Kidney capillary endothelial cell (primary cell): ENCODE measurements at regions not wholly inside any gene's neighbourhood (a gene's known extent, or its start where the extent isn't known, plus 50 kb on each side); places are given as distances from the start of the nearest gene placed in this dataset.
"Not testable (repeated sequence)": the region's sequence is repeated elsewhere in the genome, so short reads cannot be mapped to it uniquely, and the experiment has no call there.

Experiments
- DNase-seq: peaks from one replicate; pipeline ENCODE4 v3.0.0-alpha.2; 2018; ENCODE audit warnings: low spot score

DNA sequence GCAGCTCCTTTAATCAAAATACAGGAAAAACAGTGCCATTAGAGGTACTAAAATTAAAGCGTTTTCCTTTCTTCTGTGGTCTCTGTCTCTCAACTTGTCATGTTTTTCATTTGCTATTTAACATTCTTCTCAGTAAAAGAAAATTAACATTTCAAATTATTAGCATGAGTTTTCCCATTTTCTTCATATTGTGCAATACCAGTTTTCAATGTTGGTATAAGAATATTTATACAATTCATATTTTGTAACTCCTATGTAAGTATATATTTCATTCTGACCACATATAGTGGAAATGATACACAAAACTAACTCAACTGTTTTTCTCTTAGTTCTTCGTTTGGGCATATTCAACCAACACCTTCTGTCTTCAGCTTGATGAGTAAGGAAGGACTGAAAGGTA is 308.3 kb downstream of the HS3ST1 start:
- no peak for DNase-seq

- no peak for DNase-seq
Measured at GRCh38 chr4:11119474-11119873, 309.2 kb downstream of the HS3ST1 start.

GRCh38 chr4:11118513-11118912 is 310.2 kb downstream of the HS3ST1 start:
- no peak for DNase-seq

DNA sequence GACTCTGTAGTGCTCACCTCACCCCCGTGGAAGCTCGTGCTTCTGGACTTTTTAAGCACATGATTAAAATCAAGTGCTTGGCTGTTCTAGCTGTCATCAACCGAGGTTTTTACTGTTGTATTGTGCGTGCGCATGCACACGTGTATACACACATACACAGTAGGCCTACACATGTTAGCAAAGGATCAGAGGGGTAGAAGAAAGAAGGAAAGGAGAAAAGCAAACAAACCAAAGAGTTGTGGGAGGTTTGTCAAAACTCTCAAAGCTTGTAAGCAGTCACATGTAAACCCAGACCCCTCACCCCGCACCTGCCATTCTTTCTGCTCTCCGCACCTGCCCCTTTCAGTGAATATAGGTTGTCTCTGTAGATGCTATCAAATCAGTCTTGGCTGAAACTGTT is 311.8 kb downstream of the HS3ST1 start:
- no peak for DNase-seq

DNA sequence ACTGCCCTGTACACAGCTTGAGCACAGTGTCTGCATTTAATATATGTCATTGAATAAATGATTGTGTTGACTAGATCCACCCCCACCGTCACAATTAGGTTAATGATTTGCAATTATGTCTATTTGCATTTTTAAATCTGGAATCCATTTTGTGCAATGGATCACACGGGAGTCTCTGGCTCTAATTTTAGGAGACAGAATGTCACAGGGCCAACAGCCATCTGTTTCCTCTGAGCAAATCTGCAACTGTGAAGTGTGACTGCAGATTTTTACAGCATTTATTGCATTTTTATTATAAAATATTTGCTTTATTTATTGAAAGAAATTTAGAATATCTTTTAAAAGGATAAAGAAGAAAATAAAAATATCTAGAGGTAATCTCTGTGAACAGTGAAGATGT is 316.8 kb downstream of the HS3ST1 start:
- no peak for DNase-seq

DNA sequence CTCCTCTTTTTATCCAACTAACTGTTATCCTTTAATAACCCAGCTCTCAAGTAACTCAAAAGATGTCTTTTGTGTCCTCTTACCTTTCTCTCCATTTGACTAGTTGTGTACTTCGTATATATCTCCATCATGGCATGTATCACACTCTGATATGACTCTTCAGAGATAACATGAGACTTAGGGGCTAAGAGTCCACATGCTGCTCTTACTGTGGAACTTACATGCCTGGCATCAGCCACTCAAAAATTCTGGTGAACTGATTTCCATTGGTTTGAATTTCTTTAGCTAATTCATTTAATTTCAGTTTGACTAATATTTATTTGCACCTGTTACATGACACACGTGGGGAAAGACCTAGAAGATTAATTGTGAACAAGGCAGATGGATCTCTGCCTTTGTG is 317.3 kb downstream of the HS3ST1 start:
- DNase-seq, result no peak

GRCh38 chr4:11106759-11107158 is 321.9 kb downstream of the HS3ST1 start:
- no peak for DNase-seq

GRCh38 chr4:11106190-11106589 is 322.5 kb downstream of the HS3ST1 start:
- DNase-seq, result no peak

- DNase-seq, result no peak
Measured at GRCh38 chr4:11105715-11106114, 323.0 kb downstream of the HS3ST1 start.

- no peak for DNase-seq
Measured at GRCh38 chr4:11098461-11098860, 330.2 kb downstream of the HS3ST1 start.

DNA sequence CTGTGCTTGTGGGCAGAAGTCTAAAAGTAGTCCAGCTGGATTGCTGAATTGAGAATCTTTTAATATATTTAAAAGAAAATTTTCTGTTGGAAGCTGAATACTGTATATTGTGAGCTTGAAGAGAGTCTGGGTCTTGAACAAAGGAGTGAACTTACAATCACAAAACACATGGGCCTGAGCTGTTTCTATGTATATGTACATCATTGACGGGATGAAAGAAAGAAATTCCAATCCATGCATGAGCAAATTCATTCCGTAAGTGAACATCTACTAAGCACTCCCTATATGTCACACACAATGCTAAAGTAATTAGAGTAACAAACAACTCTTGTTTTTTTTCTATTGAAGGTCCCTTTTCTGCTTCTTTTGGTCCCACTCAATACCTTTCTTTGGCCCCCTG is 331.0 kb downstream of the HS3ST1 start:
- no peak for DNase-seq

- no peak for DNase-seq
Measured at GRCh38 chr4:11081006-11081405, 347.7 kb downstream of the HS3ST1 start.

DNA sequence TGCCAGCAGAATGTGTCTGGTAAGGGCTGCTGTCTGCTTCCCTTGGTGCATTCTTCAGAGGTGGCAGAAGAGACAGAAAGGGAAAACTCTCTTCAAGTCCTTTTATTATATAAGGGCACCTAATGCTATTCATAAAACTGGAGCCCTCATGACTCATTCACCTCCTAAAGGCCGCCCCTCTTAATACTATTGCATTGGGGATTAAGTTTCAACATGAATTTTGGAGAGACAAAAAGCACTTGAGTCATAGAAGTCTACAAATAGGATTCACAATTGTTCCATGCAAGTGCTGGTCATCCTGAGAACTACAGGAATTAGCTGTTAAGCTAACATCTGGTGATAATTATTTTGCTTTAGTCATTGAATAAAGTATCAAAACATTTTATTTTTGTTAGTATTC is 349.5 kb downstream of the HS3ST1 start:
- no peak for DNase-seq

DNA sequence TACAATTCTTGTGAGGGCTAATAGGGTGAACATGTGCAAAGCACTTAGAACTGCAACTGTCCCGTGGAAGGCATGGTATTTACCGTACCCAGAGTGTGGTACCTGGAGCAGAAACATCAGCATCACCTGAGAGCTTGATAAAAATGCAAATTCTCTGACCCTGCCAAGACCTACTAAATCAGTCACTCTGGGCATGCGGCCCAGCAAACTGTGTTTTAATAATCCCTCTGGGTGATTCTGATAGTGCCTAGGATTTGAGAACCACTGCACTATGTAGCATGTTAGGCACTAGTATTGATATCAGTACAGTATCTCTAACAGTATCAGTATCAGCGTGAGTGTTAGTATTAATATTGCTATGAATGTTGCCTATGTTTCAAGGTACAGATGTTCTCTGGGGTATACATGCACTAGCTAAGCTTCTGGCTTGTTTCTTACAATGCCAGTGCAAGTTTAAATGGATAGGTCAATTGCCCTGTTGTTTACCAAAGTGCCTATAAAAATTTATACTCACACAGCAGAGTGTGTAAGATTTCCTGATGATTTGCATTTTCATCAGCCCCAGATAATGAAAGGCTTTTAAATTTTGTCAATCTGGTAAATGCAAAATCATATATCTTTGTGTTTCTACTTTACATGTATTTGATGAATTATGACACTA is 354.0 kb downstream of the HS3ST1 start:
- no peak for DNase-seq

- DNase-seq, result no peak
Measured at GRCh38 chr4:11073621-11074051, 355.1 kb downstream of the HS3ST1 start.

DNA sequence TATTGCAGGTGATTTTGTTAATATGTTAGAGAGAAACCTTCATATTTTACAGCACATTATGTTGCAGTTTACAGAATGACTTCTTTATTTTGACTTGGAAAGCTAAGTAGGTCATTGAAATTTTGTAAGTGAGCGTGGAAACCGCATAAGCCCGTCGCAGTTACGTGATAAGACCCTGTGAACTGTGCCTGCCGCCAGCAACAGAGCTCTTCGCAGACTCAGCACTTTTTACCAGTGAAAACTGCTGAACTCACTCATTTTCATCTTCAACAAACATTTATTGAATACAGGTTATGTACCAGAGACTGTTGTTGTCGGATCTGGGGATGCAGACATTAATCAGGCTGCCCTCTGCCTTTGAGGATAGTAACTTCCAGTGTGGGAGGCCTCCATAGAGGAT is 355.7 kb downstream of the HS3ST1 start:
- DNase-seq, result no peak

DNA sequence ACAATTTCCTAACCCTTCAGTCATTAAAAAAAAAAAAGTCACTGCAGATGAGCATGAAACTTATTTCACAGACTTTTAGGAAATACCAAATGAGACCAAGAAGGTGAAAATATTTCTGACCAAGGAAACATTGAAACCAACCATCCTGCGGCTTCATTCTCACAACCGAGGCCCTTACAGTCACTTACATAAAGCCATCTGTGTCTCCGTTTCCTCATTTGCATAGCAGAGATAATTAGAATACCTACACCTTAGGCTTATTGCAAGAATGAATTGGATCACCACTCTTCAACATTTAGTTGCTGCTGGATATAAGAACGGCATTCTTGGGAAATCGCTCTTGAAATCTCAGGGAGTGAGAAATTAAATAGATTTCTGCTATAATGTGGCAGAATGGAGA is 356.2 kb downstream of the HS3ST1 start:
- DNase-seq, result no peak

DNA sequence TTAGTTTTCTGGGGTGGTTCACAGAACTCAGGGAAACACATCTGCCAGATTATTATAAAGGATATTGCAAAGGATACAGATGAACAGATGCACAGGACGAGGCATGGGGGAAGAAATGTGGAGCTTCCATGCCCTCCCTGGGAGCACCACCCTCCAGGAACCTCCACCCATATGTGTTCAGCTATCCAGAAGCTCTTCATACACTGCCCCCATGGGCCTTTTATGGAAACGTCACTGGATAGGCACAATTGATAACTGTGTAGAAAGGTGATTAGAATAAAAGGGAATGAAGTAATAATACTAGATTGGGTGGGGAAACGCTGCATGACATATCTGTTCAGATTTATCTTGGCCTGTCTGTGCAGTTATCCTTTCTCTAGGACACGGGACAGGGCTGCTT is 357.9 kb downstream of the HS3ST1 start:
- DNase-seq, result no peak

- no peak for DNase-seq
Measured at GRCh38 chr4:11069581-11070211, 359.0 kb downstream of the HS3ST1 start.

DNA sequence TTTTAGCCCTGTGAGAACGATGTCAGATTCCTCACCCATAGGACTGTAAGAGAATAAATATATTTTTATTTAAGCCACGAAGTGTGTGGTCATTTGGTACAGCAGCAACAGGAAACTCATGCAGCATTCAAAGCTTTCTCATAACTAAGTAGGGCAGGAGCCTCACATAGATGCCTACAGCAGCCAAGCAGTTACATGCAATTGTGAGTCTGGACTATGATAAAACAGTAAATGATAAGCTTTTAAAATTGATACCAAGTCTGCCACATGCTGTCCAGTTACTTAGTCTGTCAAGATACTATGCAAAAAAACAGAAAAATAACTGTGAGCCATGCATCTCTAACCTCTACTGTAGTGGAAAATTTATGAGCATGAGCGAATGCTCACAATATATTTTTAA is 359.6 kb downstream of the HS3ST1 start:
- DNase-seq, result no peak

- not testable (repeated sequence) for DNase-seq
Measured at GRCh38 chr4:11066584-11066983, 362.1 kb downstream of the HS3ST1 start.

DNA sequence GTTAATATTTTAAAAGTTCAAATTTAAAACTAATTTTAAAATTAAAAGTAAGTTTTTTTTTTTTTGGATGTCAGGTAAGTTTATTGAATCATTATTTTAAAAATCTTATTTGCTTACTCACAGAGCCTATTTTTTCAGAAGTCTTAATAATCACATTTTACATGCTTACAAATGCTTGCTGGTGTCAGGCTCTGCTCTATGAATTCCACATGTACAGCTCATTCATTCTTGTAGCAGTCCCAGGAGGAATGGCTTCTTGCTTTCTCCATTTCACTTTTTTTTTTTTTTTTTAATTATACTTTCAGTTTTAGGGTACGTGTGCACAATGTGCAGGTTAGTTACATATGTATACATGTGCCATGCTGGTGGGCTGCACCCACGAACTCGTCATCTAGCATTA is 368.1 kb downstream of the HS3ST1 start:
- not testable (repeated sequence) for DNase-seq

- not testable (repeated sequence) for DNase-seq
Measured at GRCh38 chr4:11054937-11055336, 370.4 kb upstream of the CLNK start.

GRCh38 chr4:11053601-11054220 is 369.1 kb upstream of the CLNK start:
- no peak for DNase-seq
